GM13977 (cell line): ENCODE measurements at regions not wholly inside any gene's neighbourhood (a gene's known extent, or its start where the extent isn't known, plus 50 kb on each side); places are given as distances from the start of the nearest gene placed in this dataset.

Source experiments
- DNase-seq: peaks from one replicate; pipeline ENCODE4 v3.0.0; 2012; ENCODE audit warnings: low spot score
- in situ Hi-C: fragments of 300-500 bp; cut with MboI; formaldehyde crosslinking; loops from one replicate; pipeline ENCODE4 v1.12.0; 2022; ENCODE audit warnings: low sequenced_read_pairs, low pct_unique_long_range_greater_than_20kb, mixed read lengths, inconsistent platforms; ENCODE audit not compliant: unreplicated experiment
- TF ChIP-seq, protein P1 (sequence below): IDR thresholded peaks from 2 replicates; pipeline ENCODE4 v1.5.1; 2012; ENCODE audit warnings: mild to moderate bottlenecking, control low read depth; ENCODE audit not compliant: insufficient read depth; ENCODE audit errors: extremely low read depth, missing control alignments

DNA sequence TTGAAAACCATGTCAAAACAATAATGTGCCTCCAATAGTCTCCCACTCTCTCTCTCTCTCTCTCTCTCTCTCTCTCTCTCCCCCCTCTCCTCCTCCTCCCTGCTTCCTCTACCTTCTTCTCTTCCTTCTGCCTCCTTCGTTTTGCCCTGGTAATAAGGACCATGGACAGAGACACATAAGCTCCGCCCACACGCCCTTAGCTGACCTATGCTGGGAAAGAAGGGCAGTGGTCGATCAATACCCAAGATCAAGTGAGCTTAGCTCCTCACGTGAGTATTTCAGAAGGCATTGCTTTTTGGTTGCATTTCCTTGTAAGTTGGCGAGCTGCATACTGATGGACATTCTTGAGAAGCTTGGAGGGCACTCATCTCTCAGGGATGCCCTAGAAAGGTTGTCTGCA is 194.8 kb downstream of the MIAT start:
- no peak for DNase-seq
- TF ChIP-seq, protein P1, sequence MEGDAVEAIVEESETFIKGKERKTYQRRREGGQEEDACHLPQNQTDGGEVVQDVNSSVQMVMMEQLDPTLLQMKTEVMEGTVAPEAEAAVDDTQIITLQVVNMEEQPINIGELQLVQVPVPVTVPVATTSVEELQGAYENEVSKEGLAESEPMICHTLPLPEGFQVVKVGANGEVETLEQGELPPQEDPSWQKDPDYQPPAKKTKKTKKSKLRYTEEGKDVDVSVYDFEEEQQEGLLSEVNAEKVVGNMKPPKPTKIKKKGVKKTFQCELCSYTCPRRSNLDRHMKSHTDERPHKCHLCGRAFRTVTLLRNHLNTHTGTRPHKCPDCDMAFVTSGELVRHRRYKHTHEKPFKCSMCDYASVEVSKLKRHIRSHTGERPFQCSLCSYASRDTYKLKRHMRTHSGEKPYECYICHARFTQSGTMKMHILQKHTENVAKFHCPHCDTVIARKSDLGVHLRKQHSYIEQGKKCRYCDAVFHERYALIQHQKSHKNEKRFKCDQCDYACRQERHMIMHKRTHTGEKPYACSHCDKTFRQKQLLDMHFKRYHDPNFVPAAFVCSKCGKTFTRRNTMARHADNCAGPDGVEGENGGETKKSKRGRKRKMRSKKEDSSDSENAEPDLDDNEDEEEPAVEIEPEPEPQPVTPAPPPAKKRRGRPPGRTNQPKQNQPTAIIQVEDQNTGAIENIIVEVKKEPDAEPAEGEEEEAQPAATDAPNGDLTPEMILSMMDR: no peak
- in situ Hi-C loops: no loop called here

DNA sequence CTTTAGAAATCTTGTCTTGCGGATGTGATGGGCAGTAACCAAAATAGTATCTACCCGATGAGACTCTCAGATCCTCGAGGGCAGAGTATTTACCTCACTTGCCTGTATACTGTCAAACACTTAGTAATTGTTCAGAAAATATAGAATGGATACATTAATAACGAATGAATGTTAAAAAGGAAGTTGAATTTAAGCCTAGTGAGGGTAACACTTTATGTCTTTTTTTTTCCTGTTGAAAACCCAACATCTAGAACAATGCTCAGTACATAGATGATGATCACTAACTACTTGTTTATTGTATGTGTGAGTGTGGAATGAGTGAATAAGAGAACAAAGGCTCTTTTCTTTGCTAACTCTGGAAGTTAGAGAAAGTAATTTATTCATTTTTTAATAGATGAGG is 195.7 kb downstream of the MIAT start:
- TF ChIP-seq, protein P1: no peak
- DNase-seq: no peak
- in situ Hi-C loops: no loop called here

DNA sequence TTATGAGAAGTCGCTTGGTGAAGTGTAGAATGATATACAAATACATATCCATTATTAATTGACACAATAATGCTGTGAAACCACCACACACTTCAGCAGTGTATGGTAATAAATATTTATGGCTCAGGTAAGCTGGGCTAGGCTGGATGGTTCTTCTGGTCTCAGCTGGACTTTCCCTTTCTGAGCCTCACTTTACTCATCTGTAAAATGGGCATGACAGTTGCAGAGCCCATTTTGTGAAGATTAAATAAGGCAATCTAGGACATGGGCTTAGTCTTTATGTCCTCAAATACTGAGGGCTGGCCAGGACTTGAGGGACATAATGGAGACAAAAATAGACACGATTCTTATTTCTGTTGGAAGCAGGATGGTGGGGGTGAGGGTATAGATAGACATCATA is 196.1 kb downstream of the MIAT start:
- DNase-seq: no peak
- TF ChIP-seq, protein P1: no peak
- in situ Hi-C loops: no loop called here

DNA sequence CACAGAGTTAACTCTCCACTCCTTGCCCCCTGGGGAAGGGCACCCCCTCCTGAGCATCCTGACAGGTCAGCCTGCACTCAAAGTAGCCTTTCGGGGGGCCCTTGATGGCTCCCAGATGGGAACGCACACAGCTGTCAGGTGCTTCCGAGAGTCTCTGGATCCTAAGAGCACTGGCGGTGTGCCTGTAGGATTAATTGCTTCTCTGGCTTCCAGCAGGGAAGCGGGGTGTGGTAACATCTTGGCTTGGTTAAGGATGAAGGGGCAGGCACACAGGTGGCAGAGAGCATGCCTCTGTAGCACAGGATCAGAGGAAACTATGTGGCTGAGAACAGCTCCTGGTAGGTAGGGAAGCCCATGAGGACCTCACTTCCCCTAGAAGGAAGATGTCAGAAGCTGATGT is 199.8 kb downstream of the MIAT start:
- in situ Hi-C loops: no loop called here
- DNase-seq: no peak
- TF ChIP-seq, protein P1: no peak

DNA sequence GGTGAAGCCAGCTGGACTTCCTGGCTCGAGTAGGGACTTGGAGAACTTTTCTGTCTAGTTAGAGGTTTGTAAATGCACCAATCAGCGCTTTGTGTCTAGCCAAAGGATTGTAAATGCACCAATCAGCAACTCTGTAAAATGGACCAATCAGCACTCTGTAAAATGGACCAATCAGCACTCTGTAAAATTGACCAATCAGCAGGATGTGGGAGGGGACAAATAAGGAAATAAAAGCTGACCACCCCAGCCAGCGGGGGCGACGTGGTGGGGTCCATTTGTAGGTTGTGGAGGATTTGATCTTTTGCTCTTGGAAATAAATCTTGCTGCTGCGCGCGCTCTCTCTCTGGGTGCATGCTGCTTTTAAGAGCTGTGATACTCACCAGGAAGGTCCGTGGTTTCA is 202.9 kb downstream of the MIAT start:
- in situ Hi-C loops: no loop called here
- no peak for DNase-seq
- TF ChIP-seq, protein P1: no peak

DNA sequence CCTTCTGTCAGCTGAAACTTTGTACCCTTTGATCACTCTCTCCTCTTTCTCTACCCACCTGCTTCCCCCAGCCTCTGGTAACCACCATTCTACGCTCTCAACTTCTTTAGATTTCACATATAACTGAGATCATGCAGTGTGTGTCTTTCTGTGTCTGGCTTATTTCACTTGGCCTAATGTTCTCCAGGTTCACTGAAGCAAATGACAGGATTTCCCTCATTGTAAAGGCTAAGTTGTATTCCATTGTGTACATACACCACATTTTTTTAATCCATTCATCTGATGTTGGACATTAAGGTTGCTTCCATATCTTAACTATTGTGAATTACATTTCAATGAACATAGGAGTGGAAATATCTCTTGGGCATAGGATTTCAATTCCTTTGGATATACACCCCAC is 207.6 kb downstream of the MIAT start:
- no peak for DNase-seq
- in situ Hi-C loops: no loop called here
- TF ChIP-seq, protein P1: no peak

DNA sequence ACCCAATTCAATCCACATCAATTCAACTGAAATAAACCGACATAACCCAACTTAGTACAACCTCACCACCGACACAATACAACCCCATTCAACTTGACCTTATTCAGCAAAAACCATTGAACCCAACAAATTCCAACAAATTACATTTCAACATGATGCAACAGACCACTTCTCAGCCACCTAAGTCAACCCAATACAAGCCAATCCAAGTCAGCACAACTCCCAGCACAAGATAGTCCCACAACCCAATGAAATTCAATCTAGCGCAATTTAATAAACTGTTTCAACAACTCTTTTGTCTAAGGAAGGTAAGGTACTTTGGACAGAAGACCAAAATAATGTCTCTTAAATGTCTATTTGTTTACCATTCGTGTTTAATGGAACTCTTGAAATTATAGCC is 226.0 kb downstream of the MIAT start:
- no peak for DNase-seq
- TF ChIP-seq, protein P1: no peak
- in situ Hi-C loops: no loop called here
